SK-N-SH (cell line): ENCODE measurements at regions not wholly inside any gene's neighbourhood (a gene's known extent, or its start where the extent isn't known, plus 50 kb on each side); places are given as distances from the start of the nearest gene placed in this dataset.

Experiments used
- CTCF ChIA-PET: fragments of 300-600, 350-600 bp; formaldehyde crosslinking; extraction: SDS; loops from one replicate; lab custom pipeline; 2021; lab: Yijun Ruan, JAX
- POLR2A ChIA-PET: fragments of 350-600 bp; sonication (Branson Sonifier 250); formaldehyde crosslinking; extraction: SDS; loops from one replicate; lab custom pipeline; 2020; ENCODE audit warnings: antibody characterized with exemption, inconsistent platforms; lab: Yijun Ruan, JAX
- DNase-seq: peaks from one replicate; pipeline ENCODE4 v3.0.0; 2012
- H2AFZ ChIP-seq: fragments of 200-600 bp; sonication (generic); 2 replicates; pipeline ENCODE4 v1.8.1; 2016; ENCODE audit warnings: antibody characterized with exemption, mild to moderate bottlenecking, low read depth
- H3F3A ChIP-seq: fragments of 200-600 bp; sonication (generic); replicated peaks from 2 replicates; pipeline ENCODE3; 2016; ENCODE audit warnings: antibody characterized with exemption, mild to moderate bottlenecking; ENCODE audit not compliant: insufficient read depth
- H3K27ac ChIP-seq, 2 experiments: fragments of 200-500 bp in 1 of 2; fragments of 200-600 bp in 1 of 2; sonication (Bioruptor generic) in 1 of 2; sonication (generic), shearing (Covaris generic) in 1 of 2; 2 replicates each; pipeline versions ENCODE4 v1.5.1 to v1.6.1; 2014 to 2016; ENCODE audit warnings: low read depth in 2 of 2, inconsistent platforms in 1 of 2, low read length in 1 of 2, mild to moderate bottlenecking in 1 of 2, mixed read lengths in 1 of 2
- H3K27me3 ChIP-seq: fragments of 200-600 bp; sonication (generic), shearing (Covaris generic); 2 replicates; pipeline ENCODE4 v1.6.1; 2016; ENCODE audit warnings: mixed run types; ENCODE audit not compliant: insufficient read depth
- H3K36me3 ChIP-seq, 2 experiments: fragments of 200-500 bp in 1 of 2; fragments of 200-600 bp in 1 of 2; sonication (Bioruptor generic) in 1 of 2; sonication (generic) in 1 of 2; replicated peaks in 1 of 2; 2 replicates each; pipeline versions ENCODE3 to v1.5.1; 2014 to 2016; ENCODE audit warnings: low read length in 1 of 2, mild to moderate bottlenecking in 1 of 2; ENCODE audit not compliant: insufficient read depth in 2 of 2, control insufficient read depth in 1 of 2
- H3K4me1 ChIP-seq, 2 experiments: fragments of 200-500 bp in 1 of 2; fragments of 200-600 bp in 1 of 2; sonication (Bioruptor generic) in 1 of 2; sonication (generic), shearing (Covaris generic) in 1 of 2; 2 replicates each; pipeline versions ENCODE4 v1.5.1 to v1.6.1; 2014 to 2016; ENCODE audit warnings: low read depth in 1 of 2, low read length in 1 of 2, mixed run types in 1 of 2; ENCODE audit not compliant: insufficient read depth in 2 of 2, control insufficient read depth in 1 of 2
- H3K4me2 ChIP-seq: fragments of 200-600 bp; sonication (generic), shearing (Covaris generic); 2 replicates; pipeline ENCODE4 v1.6.1; 2017; ENCODE audit warnings: mixed run types
- H3K4me3 ChIP-seq, 2 experiments: fragments of 200-500 bp in 1 of 2; fragments of 200-600 bp in 1 of 2; sonication (Bioruptor generic) in 1 of 2; sonication (generic), shearing (Covaris generic) in 1 of 2; 2 replicates each; pipeline versions ENCODE4 v1.5.1 to v1.8.1; 2014 to 2016; ENCODE audit warnings: low read depth in 2 of 2, inconsistent platforms in 1 of 2, low read length in 1 of 2, mild to moderate bottlenecking in 1 of 2, mixed read lengths in 1 of 2, moderate library complexity in 1 of 2
- H3K79me2 ChIP-seq: fragments of 200-600 bp; sonication (generic); 2 replicates; pipeline ENCODE4 v1.8.1; 2017; ENCODE audit warnings: mild to moderate bottlenecking; ENCODE audit not compliant: insufficient read depth
- H3K9ac ChIP-seq: fragments of 200-600 bp; sonication (generic); 2 replicates; pipeline ENCODE4 v1.6.1; 2017; ENCODE audit warnings: mixed run types
- H3K9me2 ChIP-seq: fragments of 200-600 bp; sonication (generic); 2 replicates; pipeline ENCODE4 v1.6.1; 2017; ENCODE audit warnings: mixed run types
- H3K9me3 ChIP-seq: fragments of 200-600 bp; sonication (generic); 2 replicates; pipeline ENCODE4 v1.6.1; 2017; ENCODE audit warnings: mixed run types, mild to moderate bottlenecking, moderate library complexity
- H4K20me1 ChIP-seq: fragments of 200-600 bp; sonication (generic); 2 replicates; pipeline ENCODE4 v1.6.1; 2017; ENCODE audit warnings: mild to moderate bottlenecking, mixed run types; ENCODE audit not compliant: insufficient read depth
- CTCF ChIP-seq: fragments of 200-600 bp; sonication (generic); IDR thresholded peaks from 2 replicates; pipeline ENCODE4 v1.6.1; 2017; ENCODE audit warnings: antibody characterized with exemption, mild to moderate bottlenecking, moderate library complexity
- ELF1 ChIP-seq: IDR thresholded peaks from 2 replicates; pipeline ENCODE4 v1.4.0; 2012
- EZH2phosphoT487 ChIP-seq: fragments of 200-600 bp; sonication (generic); IDR thresholded peaks from 2 replicates; pipeline ENCODE4 v1.6.1; 2017; ENCODE audit warnings: low read depth, mixed run types, mild to moderate bottlenecking, antibody characterized with exemption, moderate library complexity, borderline replicate concordance
- FOSL2 ChIP-seq: IDR thresholded peaks from 2 replicates; pipeline ENCODE4 v1.4.0; 2012; ENCODE audit warnings: low read depth, mild to moderate bottlenecking, moderate library complexity, borderline replicate concordance
- PBX3 ChIP-seq: IDR thresholded peaks from 2 replicates; pipeline ENCODE4; 2012
- POLR2AphosphoS5 ChIP-seq: IDR thresholded peaks from 2 replicates; pipeline ENCODE4 v1.6.1; 2012; ENCODE audit warnings: low read depth, low read length
- RFX5 ChIP-seq: IDR thresholded peaks from 2 replicates; pipeline ENCODE4 v1.6.1; 2012; ENCODE audit warnings: mild to moderate bottlenecking, improper control_type of control experiment, low read length
- RXRA ChIP-seq: IDR thresholded peaks from 2 replicates; pipeline ENCODE4 v1.4.0; 2012; ENCODE audit warnings: low read depth, mild to moderate bottlenecking, borderline replicate concordance
- SMC3 ChIP-seq: IDR thresholded peaks from 2 replicates; pipeline ENCODE4 v1.6.1; 2012; ENCODE audit warnings: low read depth, low read length, improper control_type of control experiment
- TCF12 ChIP-seq: IDR thresholded peaks from 2 replicates; pipeline ENCODE4 v1.4.0; 2012
- TEAD4 ChIP-seq: IDR thresholded peaks from 2 replicates; pipeline ENCODE4 v1.4.0; 2012; ENCODE audit warnings: mild to moderate bottlenecking, borderline replicate concordance; ENCODE audit not compliant: insufficient read depth
- USF1 ChIP-seq: IDR thresholded peaks from 2 replicates; pipeline ENCODE4 v1.4.0; 2012; ENCODE audit warnings: low read depth, borderline replicate concordance
- YY1 ChIP-seq: IDR thresholded peaks from 2 replicates; pipeline ENCODE4 v1.4.0; 2012; ENCODE audit warnings: low read depth, mild to moderate bottlenecking
- ZBTB33 ChIP-seq: IDR thresholded peaks from 2 replicates; pipeline ENCODE4 v1.4.0; 2012; ENCODE audit warnings: low read depth, borderline replicate concordance
- WGBS: methylation state at CpG from one replicate; pipeline ENCODE4 v1.1.6; 2017; ENCODE audit warnings: low lambda C conversion rate; 5-methylcytosine and 5-hydroxymethylcytosine counted together

- no peak for DNase-seq
- Histone ChIP-seq H3F3A (no peaks in the 10 kb centered on the region), H3K4me2 (no peak overlapping the region), H3K4me3 (no peak overlapping the region), H3K9me3 (no peaks in the 10 kb centered on the region), H3K9ac (no peak overlapping the region), H3K27ac (no peak overlapping the region), H3K4me1 (no peaks in the 10 kb centered on the region), H3K36me3 (no peaks in the 10 kb centered on the region), H3K27me3 (no peaks in the 10 kb centered on the region), H4K20me1 (no peaks in the 10 kb centered on the region), H3K79me2 (no peaks in the 10 kb centered on the region), H3K9me2 (no peaks in the 10 kb centered on the region), H2AFZ (no peak overlapping the region)
- ChIA-PET CTCF (no interaction called here), POLR2A (no interaction called here)
- TF ChIP-seq USF1: no peak
- no peak for TF ChIP-seq ZBTB33
- TF ChIP-seq TEAD4: no peak
- TF ChIP-seq ELF1: no peak
- TF ChIP-seq RXRA: no peak
- TF ChIP-seq FOSL2: no peak
- no peak for TF ChIP-seq SMC3
- TF ChIP-seq POLR2AphosphoS5: no peak
- TF ChIP-seq PBX3: no peak
- no peak for TF ChIP-seq YY1
- TF ChIP-seq RFX5: no peak
- no peak for TF ChIP-seq CTCF
- no peak for TF ChIP-seq TCF12
- no peak for TF ChIP-seq EZH2phosphoT487
- 13% methylated on average over 4 of the region's 4 CpGs for WGBS
Observed at GRCh38 chr1:75035536-75035935, 98.7 kb upstream of the LHX8 start.
